IPS DF 4.7 (cell line): ENCODE measurements at regions not wholly inside any gene's neighbourhood (a gene's known extent, or its start where the extent isn't known, plus 50 kb on each side); places are given as distances from the start of the nearest gene placed in this dataset.
"Not testable (repeated sequence)": the region's sequence is repeated elsewhere in the genome, so short reads cannot be mapped to it uniquely, and the experiment has no call there.

ENCODE experiments used
- DNase-seq: peaks from one replicate; pipeline ENCODE4 v3.0.0-alpha.2; 2013; ENCODE audit warnings: low spot score; ENCODE audit errors: extremely low read depth

DNA sequence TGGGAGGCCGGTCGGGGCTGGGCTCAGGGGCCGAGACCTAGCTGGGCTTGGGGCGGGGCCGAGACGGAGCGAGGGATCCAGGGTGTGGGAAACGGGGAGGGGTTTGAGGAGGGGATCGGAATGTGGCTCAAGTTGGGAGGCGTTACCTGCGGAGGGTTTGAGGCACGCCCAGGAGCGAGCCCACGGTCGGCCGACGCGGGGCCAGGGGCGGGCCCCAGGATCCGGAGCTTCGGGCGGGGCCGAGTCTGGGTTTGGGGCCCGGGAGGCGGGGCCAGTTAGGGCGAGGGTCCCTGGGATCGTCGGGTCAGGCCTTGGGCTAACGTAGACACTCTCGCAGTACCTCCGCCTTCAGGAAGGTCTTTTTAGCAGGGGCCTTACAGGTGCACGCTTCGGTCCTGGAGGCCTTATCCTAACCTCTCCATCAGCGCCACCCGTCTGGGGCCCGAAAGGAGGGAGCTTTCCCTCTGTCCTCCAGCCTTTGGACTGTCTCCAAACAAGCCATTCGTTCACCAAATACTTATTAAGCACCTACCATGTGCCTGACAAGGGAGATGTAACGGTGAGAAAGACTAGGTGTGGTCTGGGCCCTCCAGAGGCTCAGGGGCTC lies 228.2 kb upstream of the FRG2C start:
- peak; percentile 76 for DNase-seq

DNA sequence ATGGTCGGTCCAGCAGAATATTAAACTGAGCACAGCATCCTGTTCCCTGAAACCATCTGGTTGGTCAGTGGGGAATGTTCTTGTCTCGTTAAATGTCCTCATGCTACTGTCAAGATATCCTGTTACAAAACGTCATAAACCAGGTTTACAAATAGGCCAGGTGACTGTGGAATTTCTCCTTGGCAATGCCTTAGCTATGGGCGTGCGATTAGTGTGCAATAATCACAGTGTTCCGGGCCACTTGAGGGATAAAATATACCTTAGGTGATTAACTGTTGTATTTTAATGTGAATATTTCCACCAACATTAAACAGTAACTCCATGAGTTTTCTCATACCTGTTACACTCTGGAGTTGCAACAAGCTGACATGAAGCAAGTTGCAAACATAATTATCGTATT lies 223.1 kb upstream of the FRG2C start:
- DNase-seq: not testable (repeated sequence)

DNA sequence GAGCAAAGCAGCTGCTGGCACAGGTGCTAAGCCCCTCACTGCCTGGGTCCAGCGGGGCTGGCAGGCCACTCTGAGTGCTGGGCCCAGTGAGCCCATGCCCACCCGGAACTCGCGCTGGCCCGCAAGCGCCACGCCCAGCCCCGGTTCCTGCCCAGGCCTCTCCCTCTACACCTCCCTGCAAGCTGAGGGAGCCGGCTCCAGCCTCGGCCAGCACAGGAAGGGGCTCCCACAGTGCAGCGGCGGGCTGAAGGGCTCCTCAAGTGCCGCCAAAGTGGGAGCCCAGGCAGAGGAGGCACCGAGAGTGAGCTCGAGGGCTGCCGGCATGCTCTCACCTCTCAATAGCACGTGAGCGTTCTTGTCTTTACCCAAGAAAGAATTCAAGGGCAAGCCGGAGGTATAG lies 219.5 kb upstream of the FRG2C start:
- not testable (repeated sequence) for DNase-seq

DNA sequence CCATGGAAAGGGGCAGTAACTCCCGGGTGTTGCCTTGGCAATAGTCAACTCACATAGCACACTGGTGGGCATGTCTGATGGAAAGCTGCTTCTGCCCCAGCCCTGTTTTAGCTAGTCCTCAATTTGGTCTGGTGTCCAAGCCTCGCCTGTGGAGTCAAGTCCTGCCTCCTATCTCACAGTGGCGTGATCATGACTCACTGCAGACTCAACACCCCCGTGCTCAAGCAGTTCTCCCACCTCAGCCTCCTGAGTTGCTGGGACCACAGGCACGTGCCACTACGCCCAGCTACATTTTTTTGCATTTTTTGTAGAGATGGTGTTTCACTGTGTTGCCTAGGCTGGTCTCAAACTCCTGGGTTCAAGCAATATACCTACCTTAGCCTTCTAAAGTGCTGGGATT lies 218.9 kb upstream of the FRG2C start:
- DNase-seq: not testable (repeated sequence)

DNA sequence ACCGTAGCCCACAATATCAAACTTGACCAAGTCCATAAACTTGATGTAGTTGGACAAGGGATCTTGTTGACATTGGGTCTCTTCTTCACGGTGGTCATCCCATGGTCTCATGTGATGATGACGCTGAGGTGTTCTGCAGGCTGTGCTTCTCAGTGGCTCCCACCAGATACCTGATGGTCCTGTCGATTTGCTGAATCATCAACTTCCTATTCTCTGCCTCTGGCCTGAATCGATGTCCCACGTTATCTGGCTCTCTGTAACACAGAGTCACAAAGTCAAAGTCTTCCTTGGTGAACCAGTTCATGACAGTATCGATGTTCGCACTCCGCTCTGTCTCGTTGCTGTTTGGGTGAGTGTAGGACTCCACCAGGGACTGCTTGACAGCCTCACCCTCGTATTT lies 217.2 kb upstream of the FRG2C start:
- not testable (repeated sequence) for DNase-seq

DNA sequence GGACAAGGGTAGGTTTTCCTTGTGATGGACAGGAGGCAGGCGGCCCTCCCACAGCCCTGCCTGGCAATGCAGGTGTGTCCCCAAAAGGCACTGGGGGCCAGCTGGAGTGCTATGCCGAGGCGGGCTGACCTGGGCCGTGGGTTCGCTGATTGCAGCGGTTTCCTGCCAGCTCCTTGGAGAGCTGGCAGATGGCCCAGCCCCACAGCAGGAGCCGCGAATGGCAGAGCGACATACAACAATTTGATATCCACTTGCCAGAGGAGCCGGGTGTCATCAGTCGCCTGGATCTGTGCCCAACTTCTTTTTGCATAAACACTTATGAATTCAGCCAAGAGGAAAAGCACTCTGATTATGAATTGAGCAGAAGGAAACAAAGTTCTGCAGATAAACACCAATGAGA lies 210.8 kb upstream of the FRG2C start:
- not testable (repeated sequence) for DNase-seq

DNA sequence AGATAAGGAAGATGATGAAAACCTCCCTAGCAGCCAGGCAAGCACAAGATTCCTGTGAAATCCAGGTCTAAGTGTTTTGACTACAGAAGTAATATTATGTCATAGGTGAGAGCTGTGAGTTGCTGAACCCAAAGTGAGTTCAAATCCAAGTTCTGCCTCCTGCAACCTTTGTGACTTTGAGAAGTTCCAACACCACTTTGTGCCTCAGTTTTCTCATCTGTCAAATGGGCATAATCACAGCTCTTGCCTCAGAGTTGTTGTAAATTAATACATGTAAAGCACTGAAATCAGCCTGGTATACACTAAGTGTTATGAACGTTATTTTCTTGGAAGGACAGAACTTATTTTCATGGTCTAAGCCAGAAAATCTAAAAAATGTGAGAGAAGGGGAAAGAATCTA lies 210.3 kb upstream of the FRG2C start:
- not testable (repeated sequence) for DNase-seq

DNA sequence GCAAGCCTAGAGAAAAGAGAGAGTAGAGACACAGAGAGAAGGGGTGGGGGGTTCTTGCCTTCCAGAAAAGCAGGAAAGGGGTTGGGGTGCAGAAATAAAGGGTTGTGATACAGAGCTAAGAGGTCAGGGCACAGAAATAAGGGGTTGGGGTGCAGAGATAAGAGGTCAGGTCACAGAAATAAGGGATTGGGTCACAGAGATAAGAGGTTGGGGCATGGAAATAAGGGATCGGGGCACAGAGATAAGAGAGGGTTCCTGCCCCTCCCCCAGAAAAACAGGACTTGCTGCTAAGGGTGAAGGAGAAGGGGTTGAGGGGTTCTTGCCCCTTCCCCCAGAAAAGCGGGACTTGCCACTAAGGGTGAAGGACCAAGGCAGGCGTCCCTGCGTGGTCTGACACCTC lies 189.6 kb upstream of the FRG2C start:
- DNase-seq: not testable (repeated sequence)

DNA sequence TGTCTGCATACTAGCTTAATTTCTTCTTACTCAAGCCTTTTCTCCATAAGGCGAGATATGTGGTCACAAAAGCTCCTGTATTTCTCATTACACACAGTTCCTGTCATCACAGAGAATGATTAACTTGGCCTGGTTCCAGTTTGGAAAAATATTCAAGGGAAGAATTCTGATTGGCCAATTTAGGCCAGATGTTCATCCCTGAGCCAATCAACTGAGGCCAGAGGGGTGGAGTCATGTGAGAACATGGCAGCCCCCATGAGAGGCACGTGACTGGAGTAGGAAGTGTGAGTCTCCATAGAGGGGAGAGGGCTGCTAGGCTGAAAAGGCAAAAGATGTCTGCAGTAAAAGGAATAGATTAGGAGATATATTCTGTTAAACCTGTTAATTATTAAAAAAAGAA lies 167.5 kb upstream of the FRG2C start:
- DNase-seq: not testable (repeated sequence)

DNA sequence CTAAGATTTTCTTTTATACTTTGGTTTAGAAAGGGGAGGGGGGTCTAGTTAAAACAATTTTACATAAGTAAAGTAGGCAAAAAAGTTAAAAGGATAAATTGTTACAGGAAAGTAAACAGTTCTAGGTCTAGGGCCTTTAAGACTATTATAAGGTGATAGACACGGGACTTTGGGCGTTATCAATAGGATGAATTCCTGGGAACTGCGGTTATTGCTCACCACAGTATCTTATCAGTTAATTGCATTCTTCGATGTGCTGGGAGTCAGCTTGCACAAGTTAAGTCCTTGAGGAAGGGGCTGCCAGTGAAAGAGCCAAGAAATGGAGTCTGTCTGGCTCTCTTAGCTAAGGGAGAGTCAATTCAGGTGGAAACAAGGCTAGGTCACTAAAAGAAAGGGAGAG lies 163.8 kb upstream of the FRG2C start:
- DNase-seq: not testable (repeated sequence)

DNA sequence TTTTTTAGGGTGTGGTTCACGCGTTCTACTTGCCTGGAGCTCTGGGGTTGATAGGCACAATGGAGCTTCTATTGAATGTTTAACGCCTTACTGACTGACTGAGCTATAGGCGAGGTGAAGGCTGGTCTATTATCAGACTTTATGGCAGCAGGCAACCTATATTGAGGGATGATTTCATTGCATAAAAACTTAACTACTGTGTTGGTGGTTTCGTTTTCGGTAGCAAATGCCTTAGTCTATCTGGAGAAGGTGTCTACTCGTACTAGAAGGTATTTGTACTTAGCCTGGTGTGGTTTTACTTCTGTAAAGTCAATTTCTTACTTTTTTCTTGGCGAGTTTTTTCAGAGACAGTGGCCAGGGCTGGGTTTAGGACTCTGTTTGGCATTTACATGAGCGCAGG lies 162.0 kb upstream of the FRG2C start:
- not testable (repeated sequence) for DNase-seq

DNA sequence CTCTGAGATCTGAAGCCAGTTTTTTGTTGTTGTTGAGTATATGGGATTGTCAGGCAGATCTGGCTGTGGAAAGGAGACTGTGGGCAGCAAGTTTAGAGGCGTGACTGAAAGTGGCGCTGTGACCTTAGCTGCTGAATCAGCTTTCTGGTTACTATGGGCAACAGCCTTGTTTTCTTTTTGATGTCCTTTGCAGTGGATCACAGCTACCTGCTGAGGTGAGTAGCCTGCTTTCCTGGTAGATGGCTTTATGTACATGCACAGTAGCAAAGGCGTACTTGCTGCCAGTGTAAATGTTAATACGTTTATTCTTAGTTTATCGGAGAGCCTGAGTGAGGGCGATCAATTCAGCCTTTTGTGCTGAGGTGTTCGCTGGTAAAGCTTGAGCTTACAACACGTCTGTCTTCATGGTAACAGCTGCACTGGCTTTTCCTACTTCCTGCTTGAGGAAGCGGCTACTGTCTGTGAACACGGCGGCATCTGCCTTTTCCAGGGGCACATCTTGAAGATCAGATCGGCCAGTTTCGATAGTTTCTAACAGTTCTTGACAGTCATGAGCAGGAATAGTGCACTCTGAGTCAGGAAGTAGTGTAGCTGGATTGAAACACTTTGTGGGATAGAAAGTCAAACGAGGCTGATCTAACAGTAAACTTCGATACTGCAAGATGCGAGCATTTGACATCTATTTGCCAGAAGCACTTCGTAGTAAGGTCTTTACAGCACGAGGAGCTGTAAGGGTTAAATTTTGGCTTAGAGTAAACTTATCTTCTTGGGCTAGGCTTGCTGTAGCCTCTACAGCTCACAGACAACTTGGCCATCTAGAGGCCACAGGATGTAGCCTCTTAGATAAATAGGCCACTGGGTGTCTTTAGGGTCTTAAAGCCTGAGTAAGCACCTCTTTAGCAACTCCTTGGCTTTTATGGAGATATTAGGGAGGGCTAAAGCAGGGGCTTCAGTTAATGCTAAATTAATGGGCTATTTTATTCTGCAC lies 161.1 kb upstream of the FRG2C start:
- DNase-seq: peak; percentile 22

DNA sequence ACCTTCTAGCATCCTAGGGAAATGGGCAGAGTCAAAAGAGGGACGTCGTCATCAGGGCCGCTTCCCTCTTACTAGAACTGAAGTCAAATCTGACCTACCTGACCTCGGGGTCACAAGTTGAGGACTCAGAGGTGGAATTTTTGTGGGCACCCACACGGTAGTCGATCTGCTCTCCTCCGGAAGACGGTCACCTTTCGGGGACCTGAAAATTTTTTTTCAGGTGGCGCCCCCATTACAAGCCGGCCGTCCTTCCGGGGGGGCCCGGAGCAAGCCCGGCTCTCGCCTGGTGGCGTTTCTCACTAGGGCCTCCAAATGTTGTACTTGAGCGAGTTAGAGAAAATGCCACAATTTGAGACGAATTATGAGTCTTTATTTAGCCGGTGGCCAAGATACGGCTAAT lies 157.5 kb upstream of the FRG2C start:
- no peak for DNase-seq

DNA sequence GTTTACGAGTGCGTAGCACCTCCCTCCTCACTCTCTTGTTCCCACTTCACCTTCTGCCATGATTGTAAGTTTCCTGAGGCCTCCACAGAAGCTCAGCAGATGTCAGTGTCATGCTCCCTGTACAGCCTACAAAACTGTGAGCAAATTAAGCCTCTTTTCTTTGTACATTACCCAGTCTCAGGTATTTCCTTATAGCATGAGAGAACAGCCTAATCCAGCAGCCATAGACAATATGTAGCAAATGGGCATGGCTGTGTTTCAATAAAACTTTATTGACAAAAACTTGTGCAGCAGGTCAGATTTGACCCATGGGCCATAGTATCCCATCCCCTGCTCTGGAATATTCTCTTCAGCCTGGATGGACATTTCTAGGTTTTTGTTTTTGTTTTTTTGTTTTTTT lies 156.2 kb upstream of the FRG2C start:
- not testable (repeated sequence) for DNase-seq

DNA sequence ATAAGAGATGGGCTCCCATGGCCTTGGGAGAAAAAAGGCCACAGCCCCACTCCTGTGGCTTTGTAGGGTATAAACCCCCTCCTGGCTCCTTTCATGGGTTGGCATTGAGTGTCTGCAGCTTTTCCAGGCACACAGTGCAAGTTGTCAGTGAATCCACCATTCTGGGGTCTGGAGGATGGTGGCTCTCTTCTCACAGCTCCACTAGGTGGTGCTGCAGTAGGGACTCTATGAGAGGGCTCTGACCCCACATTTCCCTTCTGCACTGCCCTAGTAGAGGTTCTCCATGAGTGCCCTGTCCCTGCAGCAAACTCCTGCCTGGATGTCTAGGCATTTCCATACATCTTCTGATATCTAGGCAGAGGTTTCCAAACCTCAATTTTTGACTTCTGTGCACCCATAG lies 136.5 kb upstream of the FRG2C start:
- DNase-seq: not testable (repeated sequence)

DNA sequence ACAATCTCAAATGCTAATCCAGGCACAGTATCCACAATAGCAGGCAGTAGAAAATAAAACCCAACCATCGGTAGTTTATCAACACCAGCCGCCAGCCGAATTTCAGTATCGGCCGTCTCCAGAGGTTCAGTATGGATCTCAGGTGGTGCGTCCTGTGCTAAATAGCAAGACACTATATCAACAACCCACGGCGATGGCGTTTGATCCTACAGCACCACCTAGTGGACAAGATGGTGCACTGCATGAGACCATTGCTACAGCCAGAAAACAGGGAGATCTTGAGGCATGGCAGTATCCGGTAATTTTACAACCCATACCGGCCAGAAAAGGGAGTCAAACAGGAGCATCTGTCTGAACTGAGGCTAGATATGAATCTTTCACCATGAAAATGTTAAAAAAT lies 112.0 kb upstream of the FRG2C start:
- peak; percentile 60 for DNase-seq

DNA sequence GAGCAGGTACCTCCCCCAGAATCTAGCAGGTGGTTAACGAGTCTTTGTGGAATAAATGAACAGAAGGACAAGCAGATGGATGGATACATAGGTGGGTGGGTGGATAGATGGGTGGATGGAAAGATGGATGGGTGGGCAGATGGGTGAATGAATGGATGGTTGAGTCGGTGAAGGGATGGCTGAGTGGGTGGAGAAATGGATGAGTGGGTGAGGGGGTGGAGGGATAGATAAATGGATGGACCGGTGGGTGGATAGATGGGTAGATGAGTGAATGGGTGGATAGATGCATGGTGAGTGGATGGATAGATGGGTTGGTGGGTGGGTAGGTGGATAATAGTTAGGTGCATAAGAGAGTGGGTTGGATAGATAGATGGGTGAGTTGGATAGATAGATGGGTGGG lies 99.7 kb upstream of the FRG2C start:
- not testable (repeated sequence) for DNase-seq

DNA sequence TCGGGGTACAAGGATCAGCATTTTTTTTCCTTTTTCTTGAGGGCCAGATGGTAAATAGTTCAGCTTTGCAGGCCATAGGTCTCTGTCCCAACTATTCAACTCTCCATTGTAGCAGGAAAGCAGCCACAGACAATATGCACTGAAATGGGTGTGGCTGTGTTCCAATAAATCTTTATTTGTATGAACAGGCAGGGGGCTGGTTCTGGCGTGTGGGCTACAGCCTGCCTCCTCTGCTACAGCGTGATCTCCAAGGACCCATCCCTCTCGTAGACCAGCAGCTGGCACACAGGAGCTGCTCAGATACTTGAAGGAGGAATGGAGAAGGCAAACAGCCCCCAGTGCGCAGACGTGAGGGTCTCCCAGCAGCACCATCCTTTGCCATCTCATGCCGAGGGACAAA lies 91.8 kb upstream of the FRG2C start:
- DNase-seq: not testable (repeated sequence)

DNA sequence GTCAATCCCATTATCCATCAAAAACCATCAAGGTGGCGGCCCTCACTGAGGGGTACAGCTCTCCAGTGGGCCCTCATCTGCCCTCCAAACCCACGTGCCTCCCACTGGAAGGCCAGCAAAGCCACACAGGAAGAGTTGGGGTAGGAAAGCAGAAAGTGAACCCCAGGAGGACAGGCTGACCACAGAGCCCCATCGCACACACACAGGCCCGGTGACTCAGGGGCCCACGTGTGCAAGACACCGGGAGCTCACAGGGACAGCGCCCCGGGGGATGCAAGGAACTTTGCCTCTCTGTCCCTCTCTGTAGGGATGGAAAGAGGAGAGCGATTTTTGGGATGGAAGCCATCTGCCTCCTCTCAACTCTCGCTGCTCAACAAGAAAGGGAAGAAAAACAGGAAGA lies 85.0 kb upstream of the FRG2C start:
- DNase-seq: not testable (repeated sequence)

DNA sequence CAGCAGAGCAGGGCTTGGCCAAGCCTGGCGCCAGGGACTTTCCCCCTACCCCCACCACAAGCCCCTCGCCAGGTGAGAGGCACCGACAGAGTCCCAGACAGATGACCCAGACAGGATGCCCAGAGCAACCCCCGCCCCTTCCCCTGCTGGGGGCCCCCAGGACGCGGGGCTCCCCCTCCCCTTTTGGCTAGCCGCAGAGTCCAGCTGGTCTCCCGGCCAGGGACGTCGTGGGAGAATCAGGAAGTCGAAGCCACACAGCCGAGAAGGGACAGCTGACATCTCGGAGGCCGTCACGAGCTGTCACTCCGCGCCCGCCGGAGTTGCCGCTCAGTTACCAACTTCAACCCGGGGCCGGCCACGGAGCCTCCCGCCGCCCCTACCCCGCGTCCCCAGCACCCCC lies 84.6 kb upstream of the FRG2C start:
- not testable (repeated sequence) for DNase-seq

DNA sequence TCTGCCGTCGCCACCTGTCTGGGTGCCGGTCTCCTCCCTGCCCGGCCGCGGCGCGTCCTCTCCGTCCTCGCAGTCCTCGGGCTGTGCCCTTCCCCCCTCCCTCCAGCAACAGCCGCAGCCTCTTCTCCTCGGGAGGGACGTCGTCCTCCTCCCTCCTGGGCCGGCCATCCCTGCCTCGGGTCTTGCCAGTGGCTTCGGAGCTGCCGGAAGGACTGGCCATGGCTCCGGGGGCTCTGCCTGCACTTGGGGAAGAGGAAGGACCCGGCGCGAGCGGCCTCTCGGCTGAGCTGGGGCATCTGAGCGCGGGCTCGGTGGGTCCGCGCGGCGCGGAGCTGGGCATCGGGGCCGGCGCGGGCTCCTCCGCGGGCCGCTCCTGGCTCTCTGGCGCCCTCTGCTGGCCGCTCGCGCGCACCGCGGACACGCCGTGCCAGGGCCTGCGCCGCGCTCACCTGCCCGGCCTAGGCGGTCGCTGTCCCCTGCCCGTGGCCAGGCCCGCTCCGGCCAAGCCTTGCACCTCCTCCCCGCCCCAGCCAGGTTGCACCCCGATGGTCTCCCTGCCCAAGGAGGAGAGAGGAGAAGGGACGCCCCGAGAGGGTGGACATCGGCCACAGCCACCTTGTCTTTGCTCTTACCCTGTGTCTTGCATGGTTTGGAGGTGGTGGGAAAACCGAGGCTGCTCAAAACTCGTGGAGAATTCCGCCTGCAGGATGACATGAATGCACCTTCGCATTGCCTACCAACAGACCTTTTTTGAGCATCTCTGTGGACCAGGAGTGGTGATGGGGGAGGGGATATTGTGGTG lies 83.9 kb upstream of the FRG2C start:
- DNase-seq: not testable (repeated sequence)

DNA sequence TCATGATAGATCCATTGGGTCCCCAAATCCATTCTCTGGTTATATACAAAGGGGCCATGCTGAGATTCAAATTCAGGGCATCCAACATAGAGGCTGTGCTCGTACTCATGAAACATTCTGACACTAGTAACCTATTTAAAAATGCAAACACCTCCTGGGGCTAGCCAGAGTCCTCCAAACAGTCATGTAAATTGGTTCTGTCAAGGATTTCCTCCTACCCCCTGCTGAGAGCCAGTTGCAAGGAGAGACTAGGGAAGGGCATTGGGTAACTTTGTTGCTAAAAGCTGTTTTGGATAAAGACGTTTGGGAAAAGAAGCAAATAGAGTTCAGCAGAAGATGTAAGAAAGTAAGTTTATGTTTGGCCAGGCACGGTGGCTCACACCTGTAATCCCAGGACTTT lies 81.6 kb upstream of the FRG2C start:
- DNase-seq: not testable (repeated sequence)
